Adrenal gland (tissue), 5 donors: ENCODE measurements at regions not wholly inside any gene's neighbourhood (a gene's known extent, or its start where the extent isn't known, plus 50 kb on each side); places are given as distances from the start of the nearest gene placed in this dataset.

Experiments used
- CTCF ChIP-seq, 6 experiments: fragments of 450-650 bp in 4 of 6; fragments of 200-600 bp in 2 of 6; sonication (generic) in 1 of 6; IDR thresholded peaks; 1 replicate in 5 of 6; 2 replicates in 1 of 6; pipeline versions ENCODE4 v1.5.1 to v1.8.0; 2016 to 2021; ENCODE audit warnings: antibody characterized with exemption in 6 of 6, mild to moderate bottlenecking in 2 of 6, moderate library complexity in 1 of 6
- POLR2A ChIP-seq, 2 donors: fragments of 450-650 bp; IDR thresholded peaks; one replicate each; pipeline ENCODE4 v1.6.1; 2017; ENCODE audit warnings: antibody characterized with exemption in 2 of 2, mild to moderate bottlenecking in 2 of 2, moderate library complexity in 1 of 2
- donor health status: DM: no; HTN: no; CAD: no.

- TF ChIP-seq CTCF (IDR thresholded peaks at IDR 0.05) (no peak), POLR2A (IDR thresholded peaks at IDR 0.05) (no peak)
Observed at GRCh38 chr6:163943607-163944385, 529.3 kb downstream of the QKI start.
